ENCODE measurements at regions not wholly inside any gene's neighbourhood (a gene's known extent, or its start where the extent isn't known, plus 50 kb on each side); places are given as distances from the start of the nearest gene placed in this dataset.

DNA sequence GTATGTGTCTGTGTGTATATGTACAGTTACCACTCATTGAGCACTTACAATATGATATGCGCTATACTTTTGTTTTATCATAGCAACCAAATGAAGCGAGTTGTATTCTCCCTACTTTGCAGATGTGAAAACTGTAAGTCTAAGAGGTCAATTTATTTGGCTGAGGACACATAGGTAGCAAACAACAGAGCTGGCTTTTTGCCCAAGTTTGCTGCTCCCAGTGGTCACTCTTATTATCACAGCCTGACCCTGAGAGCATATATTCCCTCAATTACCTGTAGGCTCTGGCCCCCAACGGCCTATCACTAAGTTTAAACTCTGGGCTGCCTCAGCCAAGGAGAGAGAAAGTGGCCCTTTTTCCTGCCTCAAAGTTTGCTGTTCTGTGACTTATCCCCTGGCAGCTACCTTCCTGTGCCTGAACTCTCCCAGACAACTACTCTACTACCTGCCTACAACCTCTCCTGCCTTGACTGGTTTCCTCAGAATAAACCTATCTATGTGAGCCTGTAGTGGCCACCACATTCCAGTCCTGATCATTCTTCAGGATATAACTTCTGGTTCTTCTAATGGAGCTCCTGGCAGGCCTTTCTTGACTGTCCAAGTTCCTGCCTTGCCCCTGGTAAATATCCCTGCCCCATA, 221.8 kb downstream of the FRK start:
- H3K14ac ChIP-seq (ENCODE audit: insufficient read length): no peak overlapping the region
- H3K27ac ChIP-seq (ENCODE audit: low read depth, low read length): no peak overlapping the region
- ChIA-PET CTCF (ENCODE audit: partially characterized antibody) (interaction anchor here (0.6 to 3.1 kb wide), 26 partner anchors 9 to 294 kb away, joined by 3 to 22 read pairs (median 3); no protein-coding TSS in a partner anchor), POLR2A (ENCODE audit: partially characterized antibody) (no interaction called here)
- no peak overlapping the region for H2BK12ac ChIP-seq (ENCODE audit: low read depth, low read length)
- no peak overlapping the region for H2BK15ac ChIP-seq (ENCODE audit: low read length)
- no peak overlapping the region for H2BK20ac ChIP-seq (ENCODE audit: low read length)
- no peaks in the 10 kb centered on the region; a peak in 1 of 8 replicates for H3K36me3 ChIP-seq (ENCODE audit: control insufficient read depth in 2 of 4, insufficient read depth in 4 of 4, low read length in 3 of 4)
- H4K5ac ChIP-seq (ENCODE audit: insufficient read length, low read depth, low read length): no peak overlapping the region
- H4K20me1 ChIP-seq (replicated peaks in 1 of 2; ENCODE audit: control insufficient read depth in 1 of 2, insufficient read depth in 2 of 2, low read length in 2 of 2): no peaks in the 10 kb centered on the region
- no peak overlapping the region for H4K8ac ChIP-seq (ENCODE audit: extremely low read depth, insufficient read depth, low read length)
- H2BK120ac ChIP-seq (replicated peaks; ENCODE audit: low read depth, low read length): no peak overlapping the region
- no peak overlapping the region for H3K9ac ChIP-seq (replicated peaks in 1 of 4; ENCODE audit: extremely low read depth in 1 of 4, low read depth in 3 of 4, low read length in 3 of 4)
- H3K4me2 ChIP-seq (ENCODE audit: insufficient read depth in 1 of 2, low read depth in 2 of 2, low read length in 2 of 2): no peak overlapping the region
- peaks cover 3 to 8% of the 10 kb centered on the region in 2 experiments; a peak in 2 of 4 replicates for H3K9me3 ChIP-seq (ENCODE audit: insufficient read depth in 2 of 2, low read depth in 1 of 2, low read length in 1 of 2)
- H3K4ac ChIP-seq (replicated peaks; ENCODE audit: insufficient read length, low read depth, low read length): no peak overlapping the region
- peak overlapping the region; percentile 90; the same call in 1 of the 2 replicates for H2AFZ ChIP-seq (ENCODE audit: low read length)
- no peak overlapping the region for H3K56ac ChIP-seq (replicated peaks; ENCODE audit: insufficient read length, low read depth, low read length)
- no peaks in the 10 kb centered on the region for H3K23me2 ChIP-seq (ENCODE audit: low read depth, low read length)
- H3K4me1 ChIP-seq (replicated peaks in 1 of 4; ENCODE audit: control insufficient read depth in 3 of 4, insufficient read depth in 4 of 4, low read length in 3 of 4): no peaks in the 10 kb centered on the region
- H3K4me3 ChIP-seq (ENCODE audit: extremely low read depth in 1 of 4, insufficient read depth in 2 of 4, low read depth in 3 of 4, low read length in 4 of 4): no peak overlapping the region
- no peak overlapping the region for H3K18ac ChIP-seq (ENCODE audit: extremely low read depth, low read length)
- no peak overlapping the region for H2AK5ac ChIP-seq (ENCODE audit: low read depth, low read length)
- H3K27me3 ChIP-seq (replicated peaks in 1 of 4; ENCODE audit: control insufficient read depth in 3 of 4, extremely low read depth in 1 of 4, insufficient read depth in 3 of 4, low read length in 3 of 4): no peaks in the 10 kb centered on the region
- H3K79me1 ChIP-seq (ENCODE audit: low read depth, low read length): no peaks in the 10 kb centered on the region
- DNase-seq (ENCODE audit: low read depth in 1 of 2, low spot score in 2 of 2) (peak; percentile 7 to 57), FAIRE-seq (peak; percentile 88)
- no peak overlapping the region for H3K23ac ChIP-seq (ENCODE audit: insufficient read length)
- H2BK5ac ChIP-seq (ENCODE audit: low read depth, low read length): no peak overlapping the region
- H3K79me2 ChIP-seq (ENCODE audit: control insufficient read depth in 1 of 2, insufficient read depth in 2 of 2, low read length in 2 of 2): no peaks in the 10 kb centered on the region
- 66% methylated on average over 3 of the region's 3 CpGs; no CpG with 5 or more reads in 1 of the 2 experiments for WGBS, 2 experiments (ENCODE audit: extremely low coverage in 1 of 2, insufficient coverage in 1 of 2, insufficient read length in 1 of 2, insufficient replicate concordance in 2 of 2, low coverage in 1 of 2, low lambda C conversion rate in 2 of 2, missing lambda C conversion rate in 1 of 2)
- no peak for TF ChIP-seq GABPA (IDR thresholded peaks at IDR 0.05; ENCODE audit: borderline replicate concordance, insufficient read depth, low read length)
- TF ChIP-seq RAD21 (IDR thresholded peaks at IDR 0.05 in 1 of 2, conservative IDR thresholded peaks at IDR 0.05 in 1 of 2; ENCODE audit: low read depth in 2 of 2, low read length in 2 of 2): peak; percentile 59 to 69
- TF ChIP-seq BACH1 (IDR thresholded peaks at IDR 0.05; ENCODE audit: low read length): no peak
- TF ChIP-seq, protein P1, sequence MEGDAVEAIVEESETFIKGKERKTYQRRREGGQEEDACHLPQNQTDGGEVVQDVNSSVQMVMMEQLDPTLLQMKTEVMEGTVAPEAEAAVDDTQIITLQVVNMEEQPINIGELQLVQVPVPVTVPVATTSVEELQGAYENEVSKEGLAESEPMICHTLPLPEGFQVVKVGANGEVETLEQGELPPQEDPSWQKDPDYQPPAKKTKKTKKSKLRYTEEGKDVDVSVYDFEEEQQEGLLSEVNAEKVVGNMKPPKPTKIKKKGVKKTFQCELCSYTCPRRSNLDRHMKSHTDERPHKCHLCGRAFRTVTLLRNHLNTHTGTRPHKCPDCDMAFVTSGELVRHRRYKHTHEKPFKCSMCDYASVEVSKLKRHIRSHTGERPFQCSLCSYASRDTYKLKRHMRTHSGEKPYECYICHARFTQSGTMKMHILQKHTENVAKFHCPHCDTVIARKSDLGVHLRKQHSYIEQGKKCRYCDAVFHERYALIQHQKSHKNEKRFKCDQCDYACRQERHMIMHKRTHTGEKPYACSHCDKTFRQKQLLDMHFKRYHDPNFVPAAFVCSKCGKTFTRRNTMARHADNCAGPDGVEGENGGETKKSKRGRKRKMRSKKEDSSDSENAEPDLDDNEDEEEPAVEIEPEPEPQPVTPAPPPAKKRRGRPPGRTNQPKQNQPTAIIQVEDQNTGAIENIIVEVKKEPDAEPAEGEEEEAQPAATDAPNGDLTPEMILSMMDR (IDR thresholded peaks at IDR 0.05; ENCODE audit: control extremely low read depth in 1 of 3, insufficient read depth in 1 of 3, low read depth in 1 of 3, low read length in 3 of 3): peak in 2 of 3 experiments; percentile 75 to 81; a peak in 3 of 4 replicates
- H4K91ac ChIP-seq (replicated peaks; ENCODE audit: insufficient read length, low read length): no peak overlapping the region
